ENCODE measurements at regions not wholly inside any gene's neighbourhood (a gene's known extent, or its start where the extent isn't known, plus 50 kb on each side); places are given as distances from the start of the nearest gene placed in this dataset.

DNA sequence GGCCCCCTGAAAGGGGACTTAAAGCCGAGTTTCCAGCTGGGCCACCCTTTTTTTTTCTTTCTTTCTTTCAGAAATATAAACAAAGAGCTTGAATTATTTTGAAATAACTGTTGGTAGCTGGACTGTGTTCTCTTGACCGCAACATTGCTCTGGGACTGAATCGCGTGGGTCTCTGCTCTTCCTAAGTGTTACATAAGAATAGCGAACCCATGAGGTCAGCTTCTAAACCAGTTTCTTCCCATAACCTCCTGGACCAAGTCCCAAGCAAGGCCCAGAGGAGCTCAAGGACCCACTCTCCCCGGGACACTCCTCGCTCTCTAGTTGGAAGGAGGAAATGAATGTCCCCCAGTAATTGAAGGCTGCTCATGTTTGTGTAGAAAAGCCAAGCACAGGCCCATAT, 91.1 kb downstream of the CXCL12 start (continued):
- no peak for TF ChIP-seq CEBPB (IDR thresholded peaks at IDR 0.05; ENCODE audit: low read depth, low read length)
- no peak for TF ChIP-seq SIRT6 (IDR thresholded peaks at IDR 0.05; ENCODE audit: low read length)
- TF ChIP-seq YY1 (IDR thresholded peaks at IDR 0.05; ENCODE audit: low read depth, low read length): no peak
- no peak for TF ChIP-seq JUN (IDR thresholded peaks at IDR 0.05; ENCODE audit: low read depth, low read length)
- TF ChIP-seq EZH2 (IDR thresholded peaks at IDR 0.05; ENCODE audit: low read depth, low read length, severe bottlenecking): no peak
- TF ChIP-seq, protein P1, sequence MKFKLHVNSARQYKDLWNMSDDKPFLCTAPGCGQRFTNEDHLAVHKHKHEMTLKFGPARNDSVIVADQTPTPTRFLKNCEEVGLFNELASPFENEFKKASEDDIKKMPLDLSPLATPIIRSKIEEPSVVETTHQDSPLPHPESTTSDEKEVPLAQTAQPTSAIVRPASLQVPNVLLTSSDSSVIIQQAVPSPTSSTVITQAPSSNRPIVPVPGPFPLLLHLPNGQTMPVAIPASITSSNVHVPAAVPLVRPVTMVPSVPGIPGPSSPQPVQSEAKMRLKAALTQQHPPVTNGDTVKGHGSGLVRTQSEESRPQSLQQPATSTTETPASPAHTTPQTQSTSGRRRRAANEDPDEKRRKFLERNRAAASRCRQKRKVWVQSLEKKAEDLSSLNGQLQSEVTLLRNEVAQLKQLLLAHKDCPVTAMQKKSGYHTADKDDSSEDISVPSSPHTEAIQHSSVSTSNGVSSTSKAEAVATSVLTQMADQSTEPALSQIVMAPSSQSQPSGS (IDR thresholded peaks at IDR 0.05; ENCODE audit: low read length): no peak
- TF ChIP-seq, protein P2, sequence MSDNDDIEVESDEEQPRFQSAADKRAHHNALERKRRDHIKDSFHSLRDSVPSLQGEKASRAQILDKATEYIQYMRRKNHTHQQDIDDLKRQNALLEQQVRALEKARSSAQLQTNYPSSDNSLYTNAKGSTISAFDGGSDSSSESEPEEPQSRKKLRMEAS (IDR thresholded peaks at IDR 0.05): no peak
- no peak for TF ChIP-seq KDM5A (IDR thresholded peaks at IDR 0.05; ENCODE audit: low read length)

Measured in H1 (cell line).